SK-N-MC (cell line): ENCODE measurements at regions not wholly inside any gene's neighbourhood (a gene's known extent, or its start where the extent isn't known, plus 50 kb on each side); places are given as distances from the start of the nearest gene placed in this dataset.

ENCODE experiments used
- EZH2 ChIP-seq: fragments of 200-600 bp; sonication (generic); IDR thresholded peaks from one replicate; pipeline ENCODE4 v1.6.1; 2017; ENCODE audit warnings: antibody characterized with exemption
- POLR2AphosphoS5 ChIP-seq: IDR thresholded peaks from 2 replicates; pipeline ENCODE4 v1.6.1; 2012; ENCODE audit warnings: mild to moderate bottlenecking, low read depth, low read length, borderline replicate concordance

- TF ChIP-seq POLR2AphosphoS5 (no peak), EZH2 (no peak)
These were observed 560.7 kb upstream of the PSMD7 start for GRCh38 chr16:73735954-73736353.
